DND-41 (cell line): ENCODE measurements at regions not wholly inside any gene's neighbourhood (a gene's known extent, or its start where the extent isn't known, plus 50 kb on each side); places are given as distances from the start of the nearest gene placed in this dataset.

Experiments used
- EZH2 ChIP-seq: IDR thresholded peaks from 3 replicates; pipeline ENCODE4 v1.6.1; 2012; ENCODE audit warnings: borderline replicate concordance, low read depth, mild to moderate bottlenecking, moderate library complexity, low read length, inconsistent platforms; ENCODE audit not compliant: severe bottlenecking
- TF ChIP-seq, protein P1 (sequence below): IDR thresholded peaks from 2 replicates; pipeline ENCODE4 v1.5.1; 2012; ENCODE audit warnings: borderline replicate concordance, low read length, moderate library complexity, mild to moderate bottlenecking; ENCODE audit not compliant: poor library complexity, severe bottlenecking; ENCODE audit errors: extremely low read depth

DNA sequence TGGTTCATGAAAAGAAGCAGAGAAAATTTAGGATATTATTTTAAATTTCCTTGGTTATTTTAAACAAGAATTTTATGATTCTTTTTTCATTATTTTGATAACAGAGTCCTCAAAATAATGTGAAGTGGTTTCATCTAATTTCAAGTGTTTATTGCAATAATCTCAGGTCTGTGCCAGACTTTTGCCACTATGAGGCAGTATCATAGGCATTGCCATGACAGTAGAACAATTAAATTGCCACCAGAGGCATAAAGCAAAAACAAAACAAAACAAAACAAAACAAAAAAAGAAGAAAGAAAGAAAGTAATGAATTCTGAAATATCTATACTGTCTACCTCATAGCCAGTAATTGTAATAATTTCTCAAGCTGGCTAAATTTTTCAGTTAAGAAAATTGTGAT, 739.2 kb downstream of the KCTD8 start:
- TF ChIP-seq, protein P1, sequence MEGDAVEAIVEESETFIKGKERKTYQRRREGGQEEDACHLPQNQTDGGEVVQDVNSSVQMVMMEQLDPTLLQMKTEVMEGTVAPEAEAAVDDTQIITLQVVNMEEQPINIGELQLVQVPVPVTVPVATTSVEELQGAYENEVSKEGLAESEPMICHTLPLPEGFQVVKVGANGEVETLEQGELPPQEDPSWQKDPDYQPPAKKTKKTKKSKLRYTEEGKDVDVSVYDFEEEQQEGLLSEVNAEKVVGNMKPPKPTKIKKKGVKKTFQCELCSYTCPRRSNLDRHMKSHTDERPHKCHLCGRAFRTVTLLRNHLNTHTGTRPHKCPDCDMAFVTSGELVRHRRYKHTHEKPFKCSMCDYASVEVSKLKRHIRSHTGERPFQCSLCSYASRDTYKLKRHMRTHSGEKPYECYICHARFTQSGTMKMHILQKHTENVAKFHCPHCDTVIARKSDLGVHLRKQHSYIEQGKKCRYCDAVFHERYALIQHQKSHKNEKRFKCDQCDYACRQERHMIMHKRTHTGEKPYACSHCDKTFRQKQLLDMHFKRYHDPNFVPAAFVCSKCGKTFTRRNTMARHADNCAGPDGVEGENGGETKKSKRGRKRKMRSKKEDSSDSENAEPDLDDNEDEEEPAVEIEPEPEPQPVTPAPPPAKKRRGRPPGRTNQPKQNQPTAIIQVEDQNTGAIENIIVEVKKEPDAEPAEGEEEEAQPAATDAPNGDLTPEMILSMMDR = no peak
- no peak for TF ChIP-seq EZH2
